Progenitor cell of endocrine pancreas (in vitro differentiated cells): ENCODE measurements at regions not wholly inside any gene's neighbourhood (a gene's known extent, or its start where the extent isn't known, plus 50 kb on each side); places are given as distances from the start of the nearest gene placed in this dataset.
"Not testable (repeated sequence)": the region's sequence is repeated elsewhere in the genome, so short reads cannot be mapped to it uniquely, and the experiment has no call there.

Source experiments
- DNase-seq: peaks from one replicate; pipeline ENCODE4 v3.0.0; 2021; ENCODE audit warnings: low spot score; ENCODE audit not compliant: unreplicated experiment
- H3K27ac Mint-ChIP-seq: 2 replicates; pipeline ENCODE4 v1.8.0; 2021; ENCODE audit warnings: mild to moderate bottlenecking, moderate library complexity, mixed read lengths
- H3K27me3 Mint-ChIP-seq: 2 replicates; pipeline ENCODE4 v1.8.0; 2021; ENCODE audit warnings: mixed read lengths
- H3K36me3 Mint-ChIP-seq: 2 replicates; pipeline ENCODE4 v1.8.0; 2022; ENCODE audit warnings: mixed read lengths; ENCODE audit not compliant: insufficient read depth
- H3K4me1 Mint-ChIP-seq: 2 replicates; pipeline ENCODE4 v1.8.0; 2021; ENCODE audit warnings: low read depth, mixed read lengths
- H3K4me3 Mint-ChIP-seq: 2 replicates; pipeline ENCODE4 v1.8.0; 2021; ENCODE audit warnings: low read depth, mild to moderate bottlenecking, moderate library complexity, mixed read lengths
- H3K9me3 Mint-ChIP-seq: 2 replicates; pipeline ENCODE4 v1.8.0; 2021; ENCODE audit warnings: low read depth, mixed read lengths
- CTCF ChIP-seq: fragments of 200-600 bp; sonication (generic); IDR thresholded peaks from one replicate; pipeline ENCODE4 v1.5.0; 2021; ENCODE audit warnings: antibody characterized with exemption, mild to moderate bottlenecking; ENCODE audit not compliant: unreplicated experiment

DNA sequence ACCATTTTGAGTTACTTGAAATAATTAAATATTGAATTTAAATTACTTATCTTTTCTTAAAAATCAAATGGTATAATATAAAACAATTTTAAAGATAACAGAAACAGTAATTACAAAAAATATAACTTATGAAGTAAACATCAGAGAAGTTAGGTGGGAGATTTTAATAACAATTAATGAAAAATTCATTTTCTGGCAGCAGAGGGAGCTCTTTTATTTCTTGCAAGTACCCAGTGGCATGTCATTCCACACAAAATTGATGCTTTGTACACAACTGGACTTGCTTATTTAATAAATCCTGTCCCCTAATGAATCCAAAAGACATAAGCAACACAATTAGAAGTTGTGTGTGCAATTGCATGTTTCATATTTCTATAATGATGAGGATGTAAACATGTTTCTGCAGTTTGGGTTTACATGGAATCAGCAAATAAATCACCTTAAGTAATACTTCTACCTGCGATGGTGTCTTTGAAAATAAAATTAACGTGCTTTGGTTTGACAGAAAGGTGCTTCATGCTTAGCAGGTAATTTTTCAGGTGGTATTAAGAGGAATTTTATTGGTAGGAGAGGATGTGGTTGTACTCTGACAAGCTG lies 861.3 kb downstream of the ZPLD1 start:
- no peak overlapping the region for H3K27ac Mint-ChIP-seq
- H3K4me3 Mint-ChIP-seq: no peak overlapping the region
- DNase-seq: no peak
- H3K9me3 Mint-ChIP-seq: peaks cover 9% of the 10 kb centered on the region
- no peaks in the 10 kb centered on the region for H3K36me3 Mint-ChIP-seq
- no peaks in the 10 kb centered on the region for H3K4me1 Mint-ChIP-seq
- no peaks in the 10 kb centered on the region for H3K27me3 Mint-ChIP-seq
- peak; percentile 60 for TF ChIP-seq CTCF

DNA sequence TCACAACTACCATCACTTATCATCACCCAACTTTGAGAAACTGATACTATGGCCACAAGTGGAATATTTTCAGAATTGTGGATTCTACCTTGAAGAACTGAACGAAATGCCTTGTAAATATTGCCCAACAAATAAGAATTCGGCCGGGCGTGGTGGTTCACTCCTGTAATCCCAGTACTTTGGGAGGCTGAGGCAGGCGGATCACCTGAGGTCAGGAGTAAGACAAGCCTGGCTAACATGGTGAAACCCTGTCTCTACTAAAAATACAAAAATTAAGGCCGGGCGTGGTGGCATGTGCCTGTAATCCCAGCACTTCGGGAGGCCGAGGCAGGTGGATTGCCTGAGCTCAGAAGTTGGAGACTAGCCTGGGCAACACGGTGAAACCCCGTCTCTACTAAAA lies 862.7 kb downstream of the ZPLD1 start:
- not testable (repeated sequence) for H3K36me3 Mint-ChIP-seq, H3K4me1 Mint-ChIP-seq, H3K9me3 Mint-ChIP-seq, H3K27me3 Mint-ChIP-seq, DNase-seq, H3K4me3 Mint-ChIP-seq, H3K27ac Mint-ChIP-seq

- Mint-ChIP-seq H3K9me3 (peaks cover 8% of the 10 kb centered on the region), H3K4me3 (no peak overlapping the region), H3K4me1 (no peaks in the 10 kb centered on the region), H3K36me3 (peaks cover 1% of the 10 kb centered on the region), H3K27me3 (no peaks in the 10 kb centered on the region), H3K27ac (no peak overlapping the region)
- no peak for DNase-seq
- TF ChIP-seq CTCF: no peak
These were observed 871.3 kb downstream of the ZPLD1 start for GRCh38 chr3:103306104-103306503.

DNA sequence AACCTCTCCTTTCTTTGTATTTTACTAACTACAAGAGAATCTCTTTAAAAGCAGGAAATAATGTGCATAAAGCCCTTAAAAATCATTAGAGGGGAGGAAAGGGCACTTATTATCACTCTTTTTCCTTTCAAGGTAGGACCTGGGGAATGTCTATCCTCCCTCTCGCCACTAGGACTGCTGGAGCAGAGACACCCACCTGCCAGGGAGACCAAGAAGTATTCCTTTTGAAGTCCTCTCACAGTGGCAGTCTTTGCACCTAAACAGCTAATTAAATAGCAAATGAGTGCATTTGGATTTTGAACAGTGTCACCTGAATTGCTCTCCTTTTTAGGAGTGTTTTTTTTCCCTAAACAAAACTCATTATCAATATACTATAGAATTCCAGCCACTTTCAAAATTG lies 874.1 kb downstream of the ZPLD1 start:
- H3K27ac Mint-ChIP-seq: no peak overlapping the region
- peaks cover under 1% of the 10 kb centered on the region for H3K9me3 Mint-ChIP-seq
- H3K27me3 Mint-ChIP-seq: no peaks in the 10 kb centered on the region
- H3K36me3 Mint-ChIP-seq: no peaks in the 10 kb centered on the region
- no peaks in the 10 kb centered on the region for H3K4me1 Mint-ChIP-seq
- H3K4me3 Mint-ChIP-seq: no peak overlapping the region
- TF ChIP-seq CTCF: peak; percentile 45
- DNase-seq: no peak

GRCh38 chr3:103319912-103320311 lies 885.1 kb downstream of the ZPLD1 start:
- H3K4me3 Mint-ChIP-seq: no peak overlapping the region
- peaks cover 2% of the 10 kb centered on the region for H3K36me3 Mint-ChIP-seq
- H3K4me1 Mint-ChIP-seq: no peaks in the 10 kb centered on the region
- DNase-seq: no peak
- no peak overlapping the region for H3K27ac Mint-ChIP-seq
- no peak for TF ChIP-seq CTCF
- peaks cover 10% of the 10 kb centered on the region for H3K9me3 Mint-ChIP-seq
- no peaks in the 10 kb centered on the region for H3K27me3 Mint-ChIP-seq

GRCh38 chr3:103337179-103337845 lies 902.5 kb downstream of the ZPLD1 start:
- TF ChIP-seq CTCF: no peak
- no peak for DNase-seq
- Mint-ChIP-seq H3K27me3 (no peaks in the 10 kb centered on the region), H3K36me3 (no peaks in the 10 kb centered on the region), H3K4me1 (no peaks in the 10 kb centered on the region), H3K4me3 (no peak overlapping the region), H3K27ac (no peak overlapping the region), H3K9me3 (no peaks in the 10 kb centered on the region)
